H1 (cell line): ENCODE measurements at regions not wholly inside any gene's neighbourhood (a gene's known extent, or its start where the extent isn't known, plus 50 kb on each side); places are given as distances from the start of the nearest gene placed in this dataset.

Experiments
- CTCF ChIA-PET: fragments of 300-600 bp; sonication (Branson Sonifier 250); formaldehyde crosslinking; loops from one replicate; lab custom pipeline; 2021; ENCODE audit not compliant: partially characterized antibody; lab: Charles Lee
- POLR2A ChIA-PET: fragments of 300-600 bp; sonication (Branson Sonifier 250); formaldehyde crosslinking; loops from one replicate; lab custom pipeline; 2021; ENCODE audit warnings: inconsistent platforms; ENCODE audit not compliant: partially characterized antibody; lab: Charles Lee
- DNase-seq, 2 experiments: peaks; one replicate each; pipeline versions ENCODE4 v3.0.0 to v3.0.0-alpha.2; 2010 to 2022; ENCODE audit warnings: low spot score in 2 of 2, low read depth in 1 of 2, mixed read lengths in 1 of 2
- FAIRE-seq: peaks from 2 replicates; lab custom pipeline; 2011; peaks lifted over from hg19 to GRCh38; lab: Jason Lieb, UNC
- H2AFZ ChIP-seq: 2 replicates; pipeline ENCODE4 v1.8.1; 2012; ENCODE audit warnings: low read length, inconsistent platforms
- H2AK5ac ChIP-seq: 2 replicates; pipeline ENCODE4 v1.6.1; 2013; ENCODE audit warnings: low read depth, low read length
- H2BK120ac ChIP-seq: replicated peaks from 2 replicates; pipeline ENCODE3; 2013; ENCODE audit warnings: low read depth, low read length, inconsistent platforms
- H2BK12ac ChIP-seq: 2 replicates; pipeline ENCODE4 v1.6.1; 2013; ENCODE audit warnings: low read depth, low read length
- H2BK15ac ChIP-seq: 2 replicates; pipeline ENCODE4 v1.6.1; 2013; ENCODE audit warnings: low read length
- H2BK20ac ChIP-seq: 2 replicates; pipeline ENCODE4 v1.6.1; 2013; ENCODE audit warnings: low read length
- H2BK5ac ChIP-seq: 2 replicates; pipeline ENCODE4 v1.6.1; 2013; ENCODE audit warnings: low read depth, low read length
- H3K14ac ChIP-seq: 2 replicates; pipeline ENCODE4 v1.6.1; 2013; ENCODE audit warnings: inconsistent platforms; ENCODE audit not compliant: insufficient read length
- H3K18ac ChIP-seq: 2 replicates; pipeline ENCODE4 v1.6.1; 2013; ENCODE audit warnings: low read length; ENCODE audit errors: extremely low read depth
- H3K23ac ChIP-seq: 2 replicates; pipeline ENCODE4 v1.6.1; 2013; ENCODE audit warnings: inconsistent platforms; ENCODE audit not compliant: insufficient read length
- H3K23me2 ChIP-seq: 2 replicates; pipeline ENCODE4 v1.6.1; 2013; ENCODE audit warnings: low read depth, low read length
- H3K27ac ChIP-seq: 2 replicates; pipeline ENCODE4 v1.6.1; 2011; ENCODE audit warnings: low read depth, low read length, inconsistent platforms
- H3K27me3 ChIP-seq, 4 experiments: replicated peaks in 1 of 4; 1 replicate in 1 of 4; 2 replicates in 3 of 4; pipeline versions ENCODE4 v1.6.1 to v1.8.1; 2011 to 2013; ENCODE audit warnings: low read length in 3 of 4, mild to moderate bottlenecking in 3 of 4, inconsistent platforms in 2 of 4, mixed read lengths in 2 of 4, moderate library complexity in 1 of 4; ENCODE audit not compliant: control insufficient read depth in 3 of 4, insufficient read depth in 3 of 4; ENCODE audit errors: extremely low read depth in 1 of 4
- H3K36me3 ChIP-seq, 4 experiments: 2 replicates each; pipeline versions ENCODE4 v1.6.1 to v1.8.1; 2011 to 2013; ENCODE audit warnings: mild to moderate bottlenecking in 4 of 4, low read length in 3 of 4, moderate library complexity in 2 of 4, control low read depth in 1 of 4, inconsistent platforms in 1 of 4; ENCODE audit not compliant: insufficient read depth in 4 of 4, control insufficient read depth in 2 of 4
- H3K4ac ChIP-seq: replicated peaks from 2 replicates; pipeline ENCODE3; 2013; ENCODE audit warnings: low read length, low read depth, mixed read lengths, inconsistent platforms; ENCODE audit not compliant: insufficient read length
- H3K4me1 ChIP-seq, 4 experiments: replicated peaks in 1 of 4; 1 replicate in 1 of 4; 2 replicates in 3 of 4; pipeline versions ENCODE4 v1.6.1 to v1.8.1; 2011 to 2013; ENCODE audit warnings: low read length in 3 of 4, inconsistent platforms in 2 of 4, mixed read lengths in 1 of 4; ENCODE audit not compliant: insufficient read depth in 4 of 4, control insufficient read depth in 3 of 4
- H3K4me2 ChIP-seq, 2 experiments: 2 replicates each; pipeline versions ENCODE4 v1.6.1 to v1.8.1; 2011 to 2013; ENCODE audit warnings: low read depth in 2 of 2, low read length in 2 of 2, control low read depth in 1 of 2, inconsistent platforms in 1 of 2, mild to moderate bottlenecking in 1 of 2; ENCODE audit not compliant: insufficient read depth in 1 of 2
- H3K4me3 ChIP-seq, 4 experiments: fragments of 200-600, 300-600 bp in 1 of 4; sonication (generic), shearing (Covaris generic), sonication (Bioruptor Twin) in 1 of 4; 2 replicates each; pipeline versions ENCODE4 v1.5.1 to v1.8.1; 2011 to 2016; ENCODE audit warnings: low read length in 4 of 4, low read depth in 3 of 4, control low read depth in 2 of 4, inconsistent platforms in 2 of 4, mild to moderate bottlenecking in 2 of 4, mixed read lengths in 1 of 4, moderate library complexity in 1 of 4; ENCODE audit not compliant: insufficient read depth in 2 of 4; ENCODE audit errors: extremely low read depth in 1 of 4
- H3K56ac ChIP-seq: replicated peaks from 2 replicates; pipeline ENCODE3; 2013; ENCODE audit warnings: low read depth, mild to moderate bottlenecking, mixed read lengths, low read length, inconsistent platforms; ENCODE audit not compliant: insufficient read length
- H3K79me1 ChIP-seq: 2 replicates; pipeline ENCODE4 v1.6.1; 2013; ENCODE audit warnings: low read depth, low read length, control low read depth
- H3K79me2 ChIP-seq, 2 experiments: 2 replicates each; pipeline versions ENCODE4 v1.6.1 to v1.8.1; 2012 to 2013; ENCODE audit warnings: low read length in 2 of 2, mild to moderate bottlenecking in 2 of 2, inconsistent platforms in 1 of 2; ENCODE audit not compliant: insufficient read depth in 2 of 2, control insufficient read depth in 1 of 2
- H3K9ac ChIP-seq, 4 experiments: replicated peaks in 1 of 4; 1 replicate in 1 of 4; 2 replicates in 3 of 4; pipeline versions ENCODE4 v1.6.1 to v1.8.1; 2011 to 2013; ENCODE audit warnings: low read depth in 3 of 4, low read length in 3 of 4, control low read depth in 2 of 4, mild to moderate bottlenecking in 2 of 4, moderate library complexity in 2 of 4, inconsistent platforms in 1 of 4; ENCODE audit errors: extremely low read depth in 1 of 4
- H3K9me3 ChIP-seq, 2 experiments: 2 replicates each; pipeline versions ENCODE4 v1.6.1 to v1.8.1; 2012 to 2013; ENCODE audit warnings: mild to moderate bottlenecking in 2 of 2, moderate library complexity in 2 of 2, control low read depth in 1 of 2, inconsistent platforms in 1 of 2, low read depth in 1 of 2, low read length in 1 of 2, mixed read lengths in 1 of 2; ENCODE audit not compliant: insufficient read depth in 2 of 2
- H4K20me1 ChIP-seq, 2 experiments: replicated peaks in 1 of 2; 2 replicates each; pipeline versions ENCODE3 to v1.8.1; 2011 to 2013; ENCODE audit warnings: inconsistent platforms in 2 of 2, low read length in 2 of 2, mild to moderate bottlenecking in 1 of 2; ENCODE audit not compliant: insufficient read depth in 2 of 2, control insufficient read depth in 1 of 2
- H4K5ac ChIP-seq: 2 replicates; pipeline ENCODE4 v1.6.1; 2013; ENCODE audit warnings: low read length, low read depth, mixed read lengths, inconsistent platforms; ENCODE audit not compliant: insufficient read length
- H4K8ac ChIP-seq: 2 replicates; pipeline ENCODE4 v1.8.0; 2013; ENCODE audit warnings: mild to moderate bottlenecking, moderate library complexity, low read length, inconsistent platforms; ENCODE audit not compliant: insufficient read depth; ENCODE audit errors: extremely low read depth
- H4K91ac ChIP-seq: replicated peaks from 2 replicates; pipeline ENCODE3; 2013; ENCODE audit warnings: low read length, mixed read lengths, inconsistent platforms; ENCODE audit not compliant: insufficient read length
- ATF2 ChIP-seq: IDR thresholded peaks from 2 replicates; pipeline ENCODE4 v1.6.1; 2012; ENCODE audit warnings: low read length, inconsistent platforms
- ATF3 ChIP-seq: IDR thresholded peaks from 2 replicates; pipeline ENCODE4 v1.6.1; 2011; ENCODE audit warnings: low read depth, mild to moderate bottlenecking, low read length; ENCODE audit not compliant: insufficient read depth
- BACH1 ChIP-seq: IDR thresholded peaks from 2 replicates; pipeline ENCODE4 v1.6.1; 2012; ENCODE audit warnings: low read length, improper control_type of control experiment
- EGR1 ChIP-seq: IDR thresholded peaks from 2 replicates; pipeline ENCODE4 v1.6.1; 2011; ENCODE audit warnings: low read depth, low read length, borderline replicate concordance
- HDAC2 ChIP-seq, 2 experiments: fragments of 300-600 bp in 1 of 2; sonication (generic) in 1 of 2; IDR thresholded peaks; 2 replicates each; pipeline ENCODE4 v1.6.1; 2011 to 2012; ENCODE audit warnings: low read depth in 2 of 2, low read length in 2 of 2, mild to moderate bottlenecking in 2 of 2, moderate library complexity in 2 of 2, borderline replicate concordance in 1 of 2, inconsistent platforms in 1 of 2
- PHF8 ChIP-seq: fragments of 200-600 bp; sonication (generic); conservative IDR thresholded peaks from 2 replicates; pipeline ENCODE4 v1.7.1; 2012; ENCODE audit warnings: low read depth, mild to moderate bottlenecking, inconsistent platforms, low read length, moderate library complexity
- POU5F1 ChIP-seq: IDR thresholded peaks from 2 replicates; pipeline ENCODE4 v1.6.1; 2011; ENCODE audit warnings: low read depth, mild to moderate bottlenecking, low read length, moderate library complexity
- RFX5 ChIP-seq: IDR thresholded peaks from 2 replicates; pipeline ENCODE4 v1.6.1; 2011; ENCODE audit warnings: low read depth, low read length, improper control_type of control experiment, borderline replicate concordance
- SIRT6 ChIP-seq: IDR thresholded peaks from one replicate; pipeline ENCODE4 v1.7.1; 2012; ENCODE audit warnings: low read length, inconsistent platforms
- SIX5 ChIP-seq: IDR thresholded peaks from 2 replicates; pipeline ENCODE4 v1.6.1; 2011; ENCODE audit warnings: mild to moderate bottlenecking, low read depth, low read length
- TAF7 ChIP-seq: optimal IDR thresholded peaks from 2 replicates; pipeline ENCODE3; 2011; ENCODE audit warnings: low read depth, mild to moderate bottlenecking, inconsistent platforms, low read length, moderate library complexity, borderline replicate concordance
- WGBS, 2 experiments: shearing (Covaris generic) in 1 of 2; methylation state at CpG; one replicate each; pipeline versions ENCODE4 v1.1.6 to v1.1.7; 2013 to 2015; ENCODE audit warnings: low lambda C conversion rate in 2 of 2, mixed read lengths in 2 of 2, inconsistent platforms in 1 of 2, low coverage in 1 of 2, missing lambda C conversion rate in 1 of 2; ENCODE audit not compliant: insufficient replicate concordance in 2 of 2, insufficient coverage in 1 of 2, insufficient read length in 1 of 2; ENCODE audit errors: extremely low coverage in 1 of 2, missing lambda C conversion rate in 1 of 2; 5-methylcytosine and 5-hydroxymethylcytosine counted together

- Histone ChIP-seq H3K27ac (no peak overlapping the region), H2AFZ (no peak overlapping the region), H3K9ac (no peak overlapping the region), H4K20me1 (no peaks in the 10 kb centered on the region), H2BK5ac (no peak overlapping the region), H4K5ac (no peak overlapping the region), H3K9me3 (no peaks in the 10 kb centered on the region), H2BK15ac (no peak overlapping the region), H3K23me2 (no peaks in the 10 kb centered on the region), H3K4me3 (no peak overlapping the region), H3K36me3 (no peaks in the 10 kb centered on the region), H2BK12ac (no peak overlapping the region), H2BK20ac (no peak overlapping the region), H3K79me2 (no peaks in the 10 kb centered on the region), H2BK120ac (no peak overlapping the region), H4K91ac (no peak overlapping the region), H3K79me1 (no peaks in the 10 kb centered on the region), H2AK5ac (no peak overlapping the region), H4K8ac (no peak overlapping the region), H3K56ac (no peak overlapping the region), H3K4ac (no peak overlapping the region), H3K4me2 (no peak overlapping the region), H3K18ac (no peak overlapping the region), H3K14ac (no peak overlapping the region), H3K27me3 (no peaks in the 10 kb centered on the region), H3K23ac (no peak overlapping the region), H3K4me1 (no peaks in the 10 kb centered on the region)
- 100% methylated on average over 1 of the region's 1 CpG; no CpG with 5 or more reads in 1 of the 2 experiments for WGBS, 2 experiments
- DNase-seq (no peak), FAIRE-seq (no peak)
- TF ChIP-seq PHF8 (no peak), RFX5 (no peak), SIX5 (no peak), BACH1 (no peak), HDAC2 (IDR thresholded peaks at IDR 0.05; ENCODE audit: borderline replicate concordance in 1 of 2, low read depth in 2 of 2, low read length in 2 of 2) (no peak), ATF2 (no peak), ATF3 (no peak), SIRT6 (no peak), TAF7 (no peak), POU5F1 (no peak), EGR1 (no peak)
- CTCF ChIA-PET = interaction anchor here (0.6 kb wide), 1 partner anchor 247 kb away, joined by 3 read pairs; no protein-coding TSS in a partner anchor
- POLR2A ChIA-PET = no interaction called here
These were observed 376.9 kb downstream of the PPP4R3C start for GRCh38 chrX:27086237-27086636.
